WERI-Rb-1 (cell line): ENCODE measurements at regions not wholly inside any gene's neighbourhood (a gene's known extent, or its start where the extent isn't known, plus 50 kb on each side); places are given as distances from the start of the nearest gene placed in this dataset.

Experiments used
- DNase-seq: peaks from one replicate; pipeline ENCODE4 v3.0.0-alpha.2; 2020
- H3K27ac ChIP-seq: fragments of 250-450 bp; sonication (Bioruptor Pico); 2 replicates; pipeline ENCODE4 v1.5.1; 2020; ENCODE audit warnings: mild to moderate bottlenecking, moderate library complexity
- H3K27me3 ChIP-seq: fragments of 250-450 bp; sonication (Bioruptor Pico); 2 replicates; pipeline ENCODE4 v1.5.1; 2021; ENCODE audit warnings: mild to moderate bottlenecking, low read depth, moderate library complexity; ENCODE audit not compliant: insufficient read depth, severe bottlenecking
- H3K36me3 ChIP-seq: fragments of 250-450 bp; sonication (Bioruptor Pico); 2 replicates; pipeline ENCODE4 v1.5.1; 2020; ENCODE audit warnings: mild to moderate bottlenecking, moderate library complexity
- H3K4me3 ChIP-seq: 2 replicates; pipeline ENCODE4 v1.5.1; 2011; ENCODE audit warnings: low read depth, mild to moderate bottlenecking, control low read depth, low read length
- H3K9me3 ChIP-seq: fragments of 250-450 bp; sonication (Bioruptor Pico); 2 replicates; pipeline ENCODE4 v1.5.1; 2021; ENCODE audit warnings: mild to moderate bottlenecking, moderate library complexity; ENCODE audit not compliant: severe bottlenecking
- TF ChIP-seq, protein P1 (sequence below): IDR thresholded peaks from 2 replicates; pipeline ENCODE4 v1.5.1; 2011; ENCODE audit warnings: low read depth, mild to moderate bottlenecking, control low read depth, inconsistent platforms, low read length

DNA sequence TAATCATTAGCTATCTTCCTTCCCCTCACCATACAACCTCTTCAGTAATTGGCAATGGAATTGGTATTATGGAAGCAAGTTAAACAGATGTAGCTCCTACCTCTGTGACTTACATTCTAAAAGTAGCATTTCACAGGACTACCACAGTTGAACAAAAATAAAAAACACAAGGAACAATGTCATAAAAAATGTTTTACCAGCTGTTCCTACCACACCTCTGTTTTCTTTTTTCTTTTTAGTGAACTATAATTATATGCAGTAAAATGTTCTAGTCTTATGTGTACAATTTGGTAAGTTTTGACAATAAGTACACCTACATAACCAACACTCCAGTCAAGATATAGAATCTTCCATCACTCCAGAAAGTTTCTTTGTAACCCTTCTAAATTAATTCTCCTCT, 54.1 kb upstream of the GEMIN8 start:
- no peak for DNase-seq
- TF ChIP-seq, protein P1, sequence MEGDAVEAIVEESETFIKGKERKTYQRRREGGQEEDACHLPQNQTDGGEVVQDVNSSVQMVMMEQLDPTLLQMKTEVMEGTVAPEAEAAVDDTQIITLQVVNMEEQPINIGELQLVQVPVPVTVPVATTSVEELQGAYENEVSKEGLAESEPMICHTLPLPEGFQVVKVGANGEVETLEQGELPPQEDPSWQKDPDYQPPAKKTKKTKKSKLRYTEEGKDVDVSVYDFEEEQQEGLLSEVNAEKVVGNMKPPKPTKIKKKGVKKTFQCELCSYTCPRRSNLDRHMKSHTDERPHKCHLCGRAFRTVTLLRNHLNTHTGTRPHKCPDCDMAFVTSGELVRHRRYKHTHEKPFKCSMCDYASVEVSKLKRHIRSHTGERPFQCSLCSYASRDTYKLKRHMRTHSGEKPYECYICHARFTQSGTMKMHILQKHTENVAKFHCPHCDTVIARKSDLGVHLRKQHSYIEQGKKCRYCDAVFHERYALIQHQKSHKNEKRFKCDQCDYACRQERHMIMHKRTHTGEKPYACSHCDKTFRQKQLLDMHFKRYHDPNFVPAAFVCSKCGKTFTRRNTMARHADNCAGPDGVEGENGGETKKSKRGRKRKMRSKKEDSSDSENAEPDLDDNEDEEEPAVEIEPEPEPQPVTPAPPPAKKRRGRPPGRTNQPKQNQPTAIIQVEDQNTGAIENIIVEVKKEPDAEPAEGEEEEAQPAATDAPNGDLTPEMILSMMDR, result no peak
- H3K4me3 ChIP-seq, result no peak overlapping the region
- H3K36me3 ChIP-seq, result no peaks in the 10 kb centered on the region
- H3K9me3 ChIP-seq, result no peaks in the 10 kb centered on the region
- H3K27me3 ChIP-seq, result peaks cover 60% of the 10 kb centered on the region
- H3K27ac ChIP-seq, result no peak overlapping the region

DNA sequence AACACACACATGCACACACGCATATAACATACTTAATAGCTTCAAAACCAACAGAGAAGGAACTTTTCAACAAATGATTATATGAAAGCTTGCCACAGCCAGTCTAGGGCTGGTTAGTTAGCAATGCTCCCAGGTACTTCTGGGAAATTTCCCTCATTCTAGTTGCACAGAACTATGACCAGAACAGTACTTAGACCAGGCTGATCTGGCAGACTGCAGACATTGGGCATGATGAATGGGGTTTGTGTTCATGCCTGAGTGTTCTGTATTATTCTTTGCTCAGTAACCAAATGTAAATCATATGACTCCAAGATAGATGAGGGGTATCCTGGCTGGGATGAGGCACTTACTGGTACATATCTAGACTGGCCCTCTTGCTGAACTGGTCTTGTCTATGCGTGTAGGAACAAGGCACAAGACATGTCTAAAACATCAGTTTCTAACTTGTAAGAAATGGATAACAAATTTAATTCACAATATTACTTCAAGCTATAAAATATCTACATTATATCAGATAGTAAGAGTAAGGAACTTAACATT, 50.3 kb upstream of the GEMIN8 start:
- Histone ChIP-seq H3K27me3 (peaks cover 71% of the 10 kb centered on the region), H3K9me3 (no peaks in the 10 kb centered on the region), H3K36me3 (no peaks in the 10 kb centered on the region), H3K27ac (no peak overlapping the region), H3K4me3 (no peak overlapping the region)
- DNase-seq, result no peak
- TF ChIP-seq, protein P1, result no peak
